SK-N-SH (cell line): ENCODE measurements at regions not wholly inside any gene's neighbourhood (a gene's known extent, or its start where the extent isn't known, plus 50 kb on each side); places are given as distances from the start of the nearest gene placed in this dataset.

Experiments used
- CTCF ChIA-PET: fragments of 300-600, 350-600 bp; formaldehyde crosslinking; extraction: SDS; loops from one replicate; lab custom pipeline; 2021; lab: Yijun Ruan, JAX
- POLR2A ChIA-PET: fragments of 350-600 bp; sonication (Branson Sonifier 250); formaldehyde crosslinking; extraction: SDS; loops from one replicate; lab custom pipeline; 2020; ENCODE audit warnings: antibody characterized with exemption, inconsistent platforms; lab: Yijun Ruan, JAX
- DNase-seq: peaks from one replicate; pipeline ENCODE4 v3.0.0; 2012
- H2AFZ ChIP-seq: fragments of 200-600 bp; sonication (generic); 2 replicates; pipeline ENCODE4 v1.8.1; 2016; ENCODE audit warnings: antibody characterized with exemption, mild to moderate bottlenecking, low read depth
- H3F3A ChIP-seq: fragments of 200-600 bp; sonication (generic); replicated peaks from 2 replicates; pipeline ENCODE3; 2016; ENCODE audit warnings: antibody characterized with exemption, mild to moderate bottlenecking; ENCODE audit not compliant: insufficient read depth
- H3K27ac ChIP-seq, 2 experiments: fragments of 200-500 bp in 1 of 2; fragments of 200-600 bp in 1 of 2; sonication (Bioruptor generic) in 1 of 2; sonication (generic), shearing (Covaris generic) in 1 of 2; 2 replicates each; pipeline versions ENCODE4 v1.5.1 to v1.6.1; 2014 to 2016; ENCODE audit warnings: low read depth in 2 of 2, inconsistent platforms in 1 of 2, low read length in 1 of 2, mild to moderate bottlenecking in 1 of 2, mixed read lengths in 1 of 2
- H3K27me3 ChIP-seq: fragments of 200-600 bp; sonication (generic), shearing (Covaris generic); 2 replicates; pipeline ENCODE4 v1.6.1; 2016; ENCODE audit warnings: mixed run types; ENCODE audit not compliant: insufficient read depth
- H3K36me3 ChIP-seq, 2 experiments: fragments of 200-500 bp in 1 of 2; fragments of 200-600 bp in 1 of 2; sonication (Bioruptor generic) in 1 of 2; sonication (generic) in 1 of 2; replicated peaks in 1 of 2; 2 replicates each; pipeline versions ENCODE3 to v1.5.1; 2014 to 2016; ENCODE audit warnings: low read length in 1 of 2, mild to moderate bottlenecking in 1 of 2; ENCODE audit not compliant: insufficient read depth in 2 of 2, control insufficient read depth in 1 of 2
- H3K4me1 ChIP-seq, 2 experiments: fragments of 200-500 bp in 1 of 2; fragments of 200-600 bp in 1 of 2; sonication (Bioruptor generic) in 1 of 2; sonication (generic), shearing (Covaris generic) in 1 of 2; 2 replicates each; pipeline versions ENCODE4 v1.5.1 to v1.6.1; 2014 to 2016; ENCODE audit warnings: low read depth in 1 of 2, low read length in 1 of 2, mixed run types in 1 of 2; ENCODE audit not compliant: insufficient read depth in 2 of 2, control insufficient read depth in 1 of 2
- H3K4me2 ChIP-seq: fragments of 200-600 bp; sonication (generic), shearing (Covaris generic); 2 replicates; pipeline ENCODE4 v1.6.1; 2017; ENCODE audit warnings: mixed run types
- H3K4me3 ChIP-seq, 2 experiments: fragments of 200-500 bp in 1 of 2; fragments of 200-600 bp in 1 of 2; sonication (Bioruptor generic) in 1 of 2; sonication (generic), shearing (Covaris generic) in 1 of 2; 2 replicates each; pipeline versions ENCODE4 v1.5.1 to v1.8.1; 2014 to 2016; ENCODE audit warnings: low read depth in 2 of 2, inconsistent platforms in 1 of 2, low read length in 1 of 2, mild to moderate bottlenecking in 1 of 2, mixed read lengths in 1 of 2, moderate library complexity in 1 of 2
- H3K79me2 ChIP-seq: fragments of 200-600 bp; sonication (generic); 2 replicates; pipeline ENCODE4 v1.8.1; 2017; ENCODE audit warnings: mild to moderate bottlenecking; ENCODE audit not compliant: insufficient read depth
- H3K9ac ChIP-seq: fragments of 200-600 bp; sonication (generic); 2 replicates; pipeline ENCODE4 v1.6.1; 2017; ENCODE audit warnings: mixed run types
- H3K9me2 ChIP-seq: fragments of 200-600 bp; sonication (generic); 2 replicates; pipeline ENCODE4 v1.6.1; 2017; ENCODE audit warnings: mixed run types
- H3K9me3 ChIP-seq: fragments of 200-600 bp; sonication (generic); 2 replicates; pipeline ENCODE4 v1.6.1; 2017; ENCODE audit warnings: mixed run types, mild to moderate bottlenecking, moderate library complexity
- H4K20me1 ChIP-seq: fragments of 200-600 bp; sonication (generic); 2 replicates; pipeline ENCODE4 v1.6.1; 2017; ENCODE audit warnings: mild to moderate bottlenecking, mixed run types; ENCODE audit not compliant: insufficient read depth
- ELF1 ChIP-seq: IDR thresholded peaks from 2 replicates; pipeline ENCODE4 v1.4.0; 2012
- EP300 ChIP-seq, 2 experiments: IDR thresholded peaks; 2 replicates each; pipeline versions ENCODE4 v1.4.0 to v1.6.1; 2012; ENCODE audit warnings: borderline replicate concordance in 1 of 2, low read depth in 1 of 2, low read length in 1 of 2
- FOSL2 ChIP-seq: IDR thresholded peaks from 2 replicates; pipeline ENCODE4 v1.4.0; 2012; ENCODE audit warnings: low read depth, mild to moderate bottlenecking, moderate library complexity, borderline replicate concordance
- FOXM1 ChIP-seq: IDR thresholded peaks from 2 replicates; pipeline ENCODE4 v1.4.0; 2012; ENCODE audit warnings: low read depth, mild to moderate bottlenecking
- IRF3 ChIP-seq: fragments of 150-350 bp; IDR thresholded peaks from 2 replicates; pipeline ENCODE4 v1.6.1; 2016; ENCODE audit warnings: mild to moderate bottlenecking, low read depth, low read length
- JUND ChIP-seq: IDR thresholded peaks from 2 replicates; pipeline ENCODE4 v1.4.0; 2012
- NFIC ChIP-seq: IDR thresholded peaks from 2 replicates; pipeline ENCODE4 v1.4.0; 2012; ENCODE audit warnings: borderline replicate concordance
- NRF1 ChIP-seq: IDR thresholded peaks from 2 replicates; pipeline ENCODE4 v1.6.1; 2012; ENCODE audit warnings: low read depth, mild to moderate bottlenecking, low read length
- PBX3 ChIP-seq: IDR thresholded peaks from 2 replicates; pipeline ENCODE4; 2012
- POLR2AphosphoS5 ChIP-seq: IDR thresholded peaks from 2 replicates; pipeline ENCODE4 v1.6.1; 2012; ENCODE audit warnings: low read depth, low read length
- REST ChIP-seq: IDR thresholded peaks from 2 replicates; pipeline ENCODE4 v1.6.1; 2012; ENCODE audit warnings: mild to moderate bottlenecking, low read depth, low read length, moderate library complexity
- RFX5 ChIP-seq: IDR thresholded peaks from 2 replicates; pipeline ENCODE4 v1.6.1; 2012; ENCODE audit warnings: mild to moderate bottlenecking, improper control_type of control experiment, low read length
- RXRA ChIP-seq: IDR thresholded peaks from 2 replicates; pipeline ENCODE4 v1.4.0; 2012; ENCODE audit warnings: low read depth, mild to moderate bottlenecking, borderline replicate concordance
- TAF1 ChIP-seq: IDR thresholded peaks from 2 replicates; pipeline ENCODE4 v1.6.1; 2012; ENCODE audit warnings: low read depth, mild to moderate bottlenecking, low read length, moderate library complexity, borderline replicate concordance
- TCF12 ChIP-seq: IDR thresholded peaks from 2 replicates; pipeline ENCODE4 v1.4.0; 2012
- TEAD4 ChIP-seq: IDR thresholded peaks from 2 replicates; pipeline ENCODE4 v1.4.0; 2012; ENCODE audit warnings: mild to moderate bottlenecking, borderline replicate concordance; ENCODE audit not compliant: insufficient read depth
- USF1 ChIP-seq: IDR thresholded peaks from 2 replicates; pipeline ENCODE4 v1.4.0; 2012; ENCODE audit warnings: low read depth, borderline replicate concordance
- USF2 ChIP-seq: fragments of 150-350 bp; IDR thresholded peaks from 2 replicates; pipeline ENCODE4 v1.6.1; 2017; ENCODE audit warnings: antibody characterized with exemption, low read length, low read depth, borderline replicate concordance
- WGBS: methylation state at CpG from one replicate; pipeline ENCODE4 v1.1.6; 2017; ENCODE audit warnings: low lambda C conversion rate; 5-methylcytosine and 5-hydroxymethylcytosine counted together

- Histone ChIP-seq H3K79me2 (no peaks in the 10 kb centered on the region; the same call in 1 of the 2 replicates), H3K9me2 (no peaks in the 10 kb centered on the region), H3K27me3 (no peaks in the 10 kb centered on the region), H2AFZ (no peak overlapping the region), H3K27ac (peak overlapping the region; percentile 64 to 75), H3K9me3 (no peaks in the 10 kb centered on the region), H3K4me2 (0 out of 2 replicates have a peak overlapping the region, but pooled peaks have one; percentile 10), H3K9ac (no peak overlapping the region), H3K4me3 (no peak overlapping the region), H3K4me1 (peaks cover 0 to 9% of the 10 kb centered on the region in 2 experiments; a peak in 1 of 4 replicates), H4K20me1 (no peaks in the 10 kb centered on the region), H3F3A (peaks cover 11% of the 10 kb centered on the region), H3K36me3 (peaks cover 0 to 17% of the 10 kb centered on the region in 2 experiments)
- ChIA-PET CTCF (interaction anchor here (3.1 kb wide), 1 partner anchor 14 kb away, joined by 13 read pairs; no protein-coding TSS in a partner anchor), POLR2A (no interaction called here)
- no peak for DNase-seq
- TF ChIP-seq TEAD4 (peak; percentile 48; the same call in 1 of the 2 replicates), USF1 (no peak), REST (no peak), NRF1 (no peak), FOSL2 (peak; percentile 77), EP300 (IDR thresholded peaks at IDR 0.05; ENCODE audit: borderline replicate concordance in 1 of 2, low read depth in 1 of 2, low read length in 1 of 2) (peak in 1 of 2 experiments; percentile 61; a peak in 1 of 4 replicates), JUND (peak; percentile 72), FOXM1 (no peak), TCF12 (peak; percentile 85), USF2 (no peak), TAF1 (no peak), POLR2AphosphoS5 (no peak; the same call in 1 of the 2 replicates), RFX5 (no peak), ELF1 (0 out of 2 replicates have a peak, but pooled peaks have one; percentile 24), IRF3 (no peak), NFIC (peak; percentile 49; the same call in 1 of the 2 replicates), PBX3 (peak; percentile 70), RXRA (peak; percentile 59; the same call in 1 of the 2 replicates)
- WGBS: 13% methylated on average over 1 of the region's 1 CpG
Measured at GRCh38 chr6:130307752-130308361, 58.0 kb upstream of the TMEM200A start.
